SIG-M5 treated with dmso at 0.1 percent for 504 hours (cell line): ENCODE measurements at regions not wholly inside any gene's neighbourhood (a gene's known extent, or its start where the extent isn't known, plus 50 kb on each side); places are given as distances from the start of the nearest gene placed in this dataset.

Experiments used
- DNase-seq: peaks from one replicate; lab custom pipeline; 2025; ENCODE audit not compliant: unreplicated experiment; lab: John Stamatoyannopoulos, UW

- DNase-seq: no peak
Observed at GRCh38 chr6:82720992-82721391, 344.6 kb downstream of the UBE3D start.

GRCh38 chr6:82735790-82736189 lies 329.9 kb downstream of the UBE3D start:
- DNase-seq: no peak

GRCh38 chr6:82737965-82738364 lies 327.7 kb downstream of the UBE3D start:
- no peak for DNase-seq

GRCh38 chr6:82738773-82739172 lies 326.9 kb downstream of the UBE3D start:
- DNase-seq: no peak

GRCh38 chr6:82739303-82739702 lies 326.3 kb downstream of the UBE3D start:
- DNase-seq: no peak

GRCh38 chr6:82740072-82740471 lies 325.6 kb downstream of the UBE3D start:
- DNase-seq: no peak

- no peak for DNase-seq
Observed at GRCh38 chr6:82741325-82741995, 324.2 kb downstream of the UBE3D start.

GRCh38 chr6:82741996-82742385 lies 323.6 kb downstream of the UBE3D start:
- DNase-seq: no peak

- DNase-seq: no peak
Observed at GRCh38 chr6:82744286-82745015, 321.2 kb downstream of the UBE3D start.

GRCh38 chr6:82750556-82750955 lies 315.1 kb downstream of the UBE3D start:
- no peak for DNase-seq

- no peak for DNase-seq
Observed at GRCh38 chr6:82751718-82752117, 313.9 kb downstream of the UBE3D start.

- DNase-seq: no peak
Observed at GRCh38 chr6:82761674-82762345, 303.8 kb downstream of the UBE3D start.

GRCh38 chr6:82766476-82766875 lies 299.2 kb downstream of the UBE3D start:
- DNase-seq: no peak

- DNase-seq: no peak
Observed at GRCh38 chr6:82767037-82767436, 298.6 kb downstream of the UBE3D start.

GRCh38 chr6:82767447-82767846 lies 298.2 kb downstream of the UBE3D start:
- DNase-seq: no peak

GRCh38 chr6:82772851-82773717 lies 292.6 kb downstream of the UBE3D start:
- no peak for DNase-seq

GRCh38 chr6:82775361-82775760 lies 290.3 kb downstream of the UBE3D start:
- DNase-seq: no peak

- DNase-seq: no peak
Observed at GRCh38 chr6:82775981-82776380, 289.7 kb downstream of the UBE3D start.

- no peak for DNase-seq
Observed at GRCh38 chr6:82779041-82779440, 286.6 kb downstream of the UBE3D start.

GRCh38 chr6:82780334-82780733 lies 285.3 kb downstream of the UBE3D start:
- DNase-seq: no peak

GRCh38 chr6:82781620-82782204 lies 283.9 kb downstream of the UBE3D start:
- DNase-seq: no peak
